SKM-1 (cell line): ENCODE measurements at regions not wholly inside any gene's neighbourhood (a gene's known extent, or its start where the extent isn't known, plus 50 kb on each side); places are given as distances from the start of the nearest gene placed in this dataset.
"Not testable (repeated sequence)": the region's sequence is repeated elsewhere in the genome, so short reads cannot be mapped to it uniquely, and the experiment has no call there.

Source experiments
- DNase-seq: peaks from one replicate; lab custom pipeline; 2025; ENCODE audit not compliant: unreplicated experiment; lab: John Stamatoyannopoulos, UW

- not testable (repeated sequence) for DNase-seq
These were observed 185.5 kb downstream of the ANXA1 start for GRCh38 chr9:73337182-73337581.

- no peak for DNase-seq
These were observed 192.4 kb downstream of the ANXA1 start for GRCh38 chr9:73344060-73344459.

DNA sequence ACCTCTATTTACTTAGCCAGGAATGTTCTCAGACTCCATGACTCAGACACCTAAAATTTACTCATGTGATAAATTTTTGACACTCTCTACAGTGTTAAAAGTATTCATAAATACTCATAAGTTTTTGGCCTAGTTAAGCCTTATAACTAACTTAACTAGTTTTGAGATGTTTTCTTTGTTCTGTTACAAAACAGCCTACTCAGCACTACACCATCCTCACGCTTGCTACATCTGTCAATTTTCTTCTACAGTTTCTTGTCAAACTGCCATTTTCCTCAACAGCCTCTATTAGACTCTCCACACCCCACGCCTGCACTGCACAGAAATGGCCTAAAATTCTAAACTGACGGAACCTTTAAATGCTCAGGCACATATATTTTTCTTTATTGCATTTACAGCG, 195.5 kb downstream of the ANXA1 start:
- DNase-seq, result no peak

DNA sequence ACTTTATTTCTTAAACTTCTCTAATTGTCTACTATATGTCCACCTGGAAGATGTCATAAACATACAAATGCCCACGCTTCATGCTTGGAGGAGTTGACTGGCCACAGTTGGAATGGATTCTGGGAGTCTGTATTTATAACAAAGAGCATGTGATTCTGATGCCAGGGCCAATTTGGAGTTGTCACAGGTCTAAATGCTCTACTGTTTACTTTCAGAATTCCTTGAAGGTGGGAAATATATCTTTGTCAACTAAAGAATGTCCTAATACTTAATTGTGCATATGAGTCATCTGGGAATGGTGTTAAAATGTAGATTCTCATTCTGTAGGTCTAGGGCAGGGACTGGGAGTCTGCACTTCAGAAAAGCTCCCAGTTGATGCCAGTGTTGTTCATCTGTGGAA, 196.1 kb downstream of the ANXA1 start:
- no peak for DNase-seq

- DNase-seq, result no peak
These were observed 196.8 kb downstream of the ANXA1 start for GRCh38 chr9:73348471-73348870.

DNA sequence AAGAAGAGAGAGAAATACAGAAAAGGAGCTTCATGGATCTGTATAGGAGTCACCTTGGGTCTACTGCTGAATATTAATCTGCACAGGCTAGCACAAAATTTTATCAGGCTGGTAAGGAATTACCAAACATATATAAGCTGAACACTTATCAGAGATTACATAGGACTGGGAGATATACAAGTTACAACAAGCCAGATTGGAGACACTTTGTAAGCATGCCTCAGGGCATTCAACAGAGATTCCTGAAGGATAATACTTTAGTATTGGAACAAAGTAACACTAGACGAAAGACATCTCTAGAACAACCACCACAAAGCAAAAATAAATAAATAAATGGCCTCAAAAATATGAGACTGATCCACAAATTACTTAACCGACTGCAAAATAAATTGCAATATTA, 197.8 kb downstream of the ANXA1 start:
- no peak for DNase-seq

DNA sequence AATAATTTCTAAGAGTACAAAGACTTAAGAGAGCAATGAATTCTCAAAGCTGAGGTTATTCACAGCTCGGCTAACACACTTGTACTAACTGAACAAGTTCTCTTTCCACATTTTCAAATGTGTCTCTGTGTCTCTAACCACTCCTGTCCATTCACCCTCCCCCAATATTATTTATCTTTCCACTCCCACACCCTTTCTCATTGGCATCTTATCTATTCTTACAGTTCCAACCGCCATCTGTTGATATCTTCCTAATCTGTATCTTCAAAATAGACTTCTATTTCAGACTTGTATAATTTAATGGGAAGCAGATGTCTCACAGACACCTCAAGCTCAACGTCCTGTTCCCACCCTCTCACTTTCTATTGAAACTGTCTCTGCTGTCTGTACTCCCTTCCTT, 205.9 kb downstream of the ANXA1 start:
- DNase-seq, result no peak

GRCh38 chr9:73370053-73370452, 218.4 kb downstream of the ANXA1 start:
- DNase-seq, result no peak

DNA sequence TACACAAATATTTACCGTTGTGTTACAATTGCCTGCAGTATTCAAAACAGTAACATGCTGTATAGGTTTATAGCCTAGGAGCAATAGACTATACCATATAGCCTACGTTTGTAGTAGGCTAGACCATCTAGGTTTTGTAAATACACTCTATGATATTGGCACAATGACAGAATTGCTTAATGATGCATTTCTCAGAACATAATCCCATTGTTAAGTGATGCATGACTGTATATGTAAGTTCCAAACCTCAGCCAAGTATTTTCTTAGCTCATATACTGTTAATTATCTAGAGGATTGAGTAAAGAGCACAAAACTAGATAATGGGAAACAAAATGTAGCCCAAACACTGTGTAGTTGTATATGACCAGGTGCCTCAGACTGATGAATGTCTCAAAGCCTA, 220.1 kb downstream of the ANXA1 start:
- no peak for DNase-seq

- DNase-seq, result no peak
These were observed 228.7 kb downstream of the ANXA1 start for GRCh38 chr9:73380411-73380810.

DNA sequence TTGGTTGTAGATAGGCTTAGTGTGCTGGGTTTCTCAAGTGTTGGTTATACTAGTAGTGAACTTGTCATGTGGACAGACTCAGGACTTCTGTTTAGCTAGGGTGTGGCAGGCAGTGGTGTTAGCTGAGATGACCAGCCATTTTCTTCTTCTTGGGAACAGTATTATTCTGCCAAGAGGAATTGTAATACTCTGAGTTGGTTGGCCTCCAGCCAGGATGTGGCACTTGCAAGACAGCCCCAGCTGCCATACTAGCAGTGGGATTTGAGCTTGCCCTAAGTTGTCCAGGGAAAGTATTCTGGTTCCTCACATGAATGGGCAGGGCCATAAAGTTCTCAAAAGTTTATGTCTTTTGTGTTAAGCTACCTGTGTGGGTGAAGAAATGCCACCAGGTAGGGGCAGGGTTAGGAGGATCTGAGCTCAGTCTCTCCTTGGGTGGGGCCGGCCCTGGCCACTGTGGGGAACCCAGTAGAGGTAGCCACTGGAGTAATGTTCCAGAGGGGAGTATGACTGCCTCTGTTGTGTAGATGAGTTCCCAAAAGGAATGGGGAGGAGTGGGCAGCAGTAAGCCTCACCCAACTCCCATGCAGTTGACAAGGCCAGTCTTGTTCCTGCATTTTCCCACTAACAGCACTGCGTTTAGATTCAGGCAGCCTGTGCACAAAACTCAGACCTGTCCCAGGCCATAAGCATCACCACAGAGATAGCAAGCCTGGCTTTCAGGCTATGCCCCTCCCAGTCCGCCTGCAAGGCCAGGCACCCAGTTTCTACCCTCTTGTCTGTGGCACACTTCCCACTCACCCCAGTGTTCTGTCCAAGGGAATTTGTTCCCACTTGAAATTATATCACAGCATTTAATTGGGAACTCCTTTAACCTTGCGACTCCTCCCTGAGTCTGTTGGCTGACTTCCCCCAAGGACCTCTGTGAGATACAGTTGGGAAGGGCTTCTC, 250.7 kb downstream of the ANXA1 start:
- DNase-seq, result no peak

DNA sequence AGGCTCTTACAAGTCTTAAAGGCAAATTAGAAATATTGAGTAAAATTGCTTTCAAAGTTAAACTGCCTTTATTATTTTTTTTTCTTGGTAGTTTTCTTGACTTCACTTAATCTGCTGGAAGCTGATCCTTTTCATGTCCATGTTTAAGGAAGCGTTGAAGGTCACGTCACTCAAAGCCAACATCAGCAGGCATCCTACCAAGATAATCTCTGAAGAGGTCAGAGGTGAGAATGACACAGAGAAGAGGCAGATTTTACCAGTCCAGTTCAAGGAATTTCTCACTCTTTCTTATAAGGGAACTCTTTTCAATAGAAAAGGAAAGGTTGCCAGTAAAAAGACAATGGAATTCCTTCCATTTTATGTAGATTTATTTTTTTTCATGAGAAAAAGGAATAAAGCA, 259.8 kb downstream of the ANXA1 start:
- DNase-seq, result no peak

GRCh38 chr9:73412874-73413273, 261.2 kb downstream of the ANXA1 start:
- no peak for DNase-seq

DNA sequence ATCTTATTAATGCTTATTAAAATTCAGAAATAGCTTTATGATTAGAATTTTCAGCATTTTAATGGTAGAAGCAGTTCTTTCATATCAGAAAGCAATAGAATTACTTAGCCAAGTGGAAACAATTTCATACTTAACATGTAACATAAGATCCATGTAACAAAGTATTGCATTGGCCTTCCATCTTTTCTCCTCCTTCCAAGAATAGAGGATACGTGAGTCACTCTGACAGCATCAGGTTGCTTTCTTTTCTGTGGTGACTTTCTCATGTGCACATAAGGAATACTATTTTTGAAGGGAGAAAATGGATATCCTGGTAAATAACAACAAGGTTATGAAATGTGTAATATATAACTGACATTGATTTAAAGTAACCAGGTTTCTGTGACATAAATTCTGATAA, 272.2 kb downstream of the ANXA1 start:
- no peak for DNase-seq

DNA sequence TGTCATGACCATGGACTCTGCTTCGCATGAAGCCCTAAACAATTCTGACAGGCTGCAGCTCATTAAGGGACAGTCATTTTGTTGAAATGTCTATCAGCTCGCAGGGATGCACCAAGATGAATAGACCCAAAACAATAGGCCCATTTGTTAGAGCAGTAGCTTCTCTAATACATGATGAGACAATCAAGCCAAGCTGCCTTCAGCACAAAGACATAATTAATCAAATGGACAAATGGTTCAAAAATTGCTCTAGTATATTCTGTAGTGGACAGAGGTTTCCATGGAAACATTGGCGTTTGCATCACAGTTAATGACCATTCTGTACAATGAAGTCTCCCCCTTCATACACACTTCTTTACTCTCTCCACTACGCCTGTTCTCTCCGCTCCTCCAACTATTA, 274.6 kb downstream of the ANXA1 start:
- DNase-seq, result no peak

- DNase-seq, result no peak
These were observed 283.2 kb downstream of the ANXA1 start for GRCh38 chr9:73434826-73435225.

- DNase-seq, result peak; percentile 0
These were observed 286.1 kb downstream of the ANXA1 start for GRCh38 chr9:73437758-73438157.

- not testable (repeated sequence) for DNase-seq
These were observed 288.2 kb downstream of the ANXA1 start for GRCh38 chr9:73439839-73440238.

GRCh38 chr9:73441223-73441622, 289.6 kb downstream of the ANXA1 start:
- DNase-seq, result no peak

DNA sequence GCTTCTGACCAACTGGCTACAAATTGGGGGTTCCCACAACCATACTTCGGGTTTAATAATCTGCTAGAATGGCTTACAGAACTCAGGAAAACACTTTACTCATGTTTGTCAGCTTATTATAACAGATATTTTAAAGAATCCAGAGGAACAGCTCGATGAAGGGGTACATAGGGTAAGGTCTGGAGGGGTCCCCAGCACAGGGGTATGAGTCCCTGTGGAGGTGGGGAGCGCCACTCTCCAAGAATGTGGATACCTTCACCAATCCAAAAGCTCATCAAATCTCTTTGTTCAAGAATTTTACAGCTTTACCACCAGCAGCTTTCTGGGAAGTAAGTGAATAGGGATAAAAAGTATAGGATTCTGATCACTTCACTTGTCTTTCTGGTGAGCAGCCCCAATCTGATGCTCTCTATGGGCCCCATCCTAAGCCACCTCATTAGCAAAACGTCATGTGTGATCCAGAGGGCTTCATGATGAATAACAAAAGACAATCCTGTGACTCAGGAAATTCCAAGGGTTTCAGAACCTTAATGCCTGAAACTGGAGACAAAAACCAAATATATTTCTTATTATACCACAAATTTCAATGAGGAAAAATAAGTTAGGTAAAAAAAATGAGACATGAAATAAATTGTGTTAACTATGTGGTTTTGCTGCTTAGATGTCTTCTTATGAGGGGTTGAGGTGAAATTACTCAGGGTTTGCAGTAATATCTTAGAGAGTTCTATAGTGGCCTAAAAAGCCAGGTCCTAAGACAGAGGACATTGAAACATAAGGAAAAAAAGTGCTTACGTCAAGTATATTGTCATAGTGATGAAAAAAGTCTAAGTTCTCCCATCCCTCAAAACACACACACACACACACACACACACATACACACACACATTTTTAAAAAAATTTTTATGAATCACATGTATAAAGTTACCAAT, 290.5 kb downstream of the ANXA1 start:
- no peak for DNase-seq

DNA sequence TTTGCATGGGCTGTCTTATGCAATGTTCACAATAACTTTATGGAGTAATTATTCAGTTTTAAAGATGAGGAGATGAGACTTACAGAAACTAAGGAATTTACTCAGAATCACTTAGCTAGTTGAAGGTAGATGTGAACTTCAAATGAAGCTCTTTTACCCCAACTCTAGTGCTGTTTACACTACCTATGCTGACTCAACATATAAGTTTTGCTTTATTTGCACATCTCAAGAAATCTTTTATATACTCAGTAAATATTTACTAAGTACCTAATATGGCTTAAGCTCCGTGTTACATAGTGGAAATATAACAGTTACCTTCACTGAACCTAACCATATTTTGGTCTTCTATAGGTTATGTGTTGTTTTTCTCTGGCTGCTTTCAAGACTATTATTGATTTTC, 293.2 kb downstream of the ANXA1 start:
- no peak for DNase-seq

- DNase-seq, result not testable (repeated sequence)
These were observed 293.7 kb downstream of the ANXA1 start for GRCh38 chr9:73445384-73445783.
